K562 (cell line): ENCODE measurements at regions not wholly inside any gene's neighbourhood (a gene's known extent, or its start where the extent isn't known, plus 50 kb on each side); places are given as distances from the start of the nearest gene placed in this dataset.

ENCODE experiments used
- ATAC-seq: fragments of 200-7000 bp; cut with Tn5 transposase; 3 replicates; pipeline ENCODE4 v1.9.1; 2020; ENCODE audit warnings: moderate library complexity
- BruUV-seq: library from RNA; stranded (reverse); fragments of 400-500 nt; replicated peaks from 2 replicates; lab custom pipeline; 2021; lab: Mats Ljungman, UMichigan
- CTCF ChIA-PET: fragments of 300-600 bp; formaldehyde crosslinking; extraction: SDS; loops from one replicate; lab custom pipeline; 2021; ENCODE audit warnings: low intra/inter-chr PET ratio; lab: Yijun Ruan, JAX
- POLR2A ChIA-PET: fragments of 300-600, 350-650 bp; sonication (Branson Sonifier 250); formaldehyde crosslinking; extraction: SDS; loops from one replicate; lab custom pipeline; 2021; ENCODE audit warnings: antibody characterized with exemption, inconsistent platforms; lab: Yijun Ruan, JAX
- DNase-seq, 4 experiments: peaks; one replicate each; pipeline versions ENCODE4 v3.0.0 to v3.0.0-alpha.2; 2011 to 2018; ENCODE audit warnings: low spot score in 3 of 4, mixed read lengths in 3 of 4; ENCODE audit errors: extremely low read depth in 1 of 4
- FAIRE-seq: peaks from 2 replicates; lab custom pipeline; 2011; peaks lifted over from hg19 to GRCh38; lab: Jason Lieb, UNC
- H2AFZ ChIP-seq: 2 replicates; pipeline ENCODE4 v1.6.0; 2011; ENCODE audit warnings: low read depth, low read length, control low read depth, inconsistent platforms
- H3K27ac ChIP-seq: fragments of 200-600 bp; 3 replicates; pipeline ENCODE4 v1.8.0; 2011; ENCODE audit warnings: low read depth, mild to moderate bottlenecking, control low read depth, inconsistent platforms, low read length, moderate library complexity, mixed read lengths; ENCODE audit errors: extremely low read depth
- H3K27me3 ChIP-seq, 2 experiments: fragments of 300-600 bp in 1 of 2; 2 replicates in 1 of 2; 3 replicates in 1 of 2; pipeline versions ENCODE4 v1.6.0 to v1.8.0; 2011; ENCODE audit warnings: inconsistent platforms in 2 of 2, low read length in 2 of 2, mild to moderate bottlenecking in 1 of 2, mixed read lengths in 1 of 2, moderate library complexity in 1 of 2; ENCODE audit not compliant: control insufficient read depth in 2 of 2, insufficient read depth in 2 of 2
- H3K36me3 ChIP-seq: fragments of 300-600 bp; 3 replicates; pipeline ENCODE4 v1.8.0; 2011; ENCODE audit warnings: mild to moderate bottlenecking, low read length, inconsistent platforms; ENCODE audit not compliant: control insufficient read depth, insufficient read depth
- H3K4me1 ChIP-seq, 2 experiments: fragments of 200-600 bp in 1 of 2; replicated peaks in 1 of 2; 2 replicates in 1 of 2; 3 replicates in 1 of 2; pipeline versions ENCODE4 v1.5.1 to v1.8.0; 2011; ENCODE audit warnings: inconsistent platforms in 2 of 2, low read length in 2 of 2, mild to moderate bottlenecking in 1 of 2, mixed read lengths in 1 of 2, moderate library complexity in 1 of 2; ENCODE audit not compliant: control insufficient read depth in 2 of 2, insufficient read depth in 2 of 2
- H3K4me2 ChIP-seq: 2 replicates; pipeline ENCODE4 v1.6.1; 2011; ENCODE audit warnings: low read length, control low read depth, inconsistent platforms, mixed read lengths; ENCODE audit not compliant: insufficient read depth
- H3K4me3 ChIP-seq: fragments of 200-600 bp; sonication (generic), shearing (Covaris generic); 2 replicates; pipeline ENCODE4 v1.5.1; 2016; ENCODE audit warnings: control low read depth, inconsistent platforms
- H3K79me2 ChIP-seq: fragments of 200-600 bp; 3 replicates; pipeline ENCODE4 v1.8.0; 2011; ENCODE audit warnings: low read length, inconsistent platforms; ENCODE audit not compliant: control insufficient read depth, insufficient read depth
- H3K9ac ChIP-seq, 2 experiments: 2 replicates each; pipeline versions ENCODE4 v1.6.0 to v1.6.1; 2011; ENCODE audit warnings: low read depth in 2 of 2, low read length in 2 of 2, control low read depth in 1 of 2, inconsistent platforms in 1 of 2, mild to moderate bottlenecking in 1 of 2, mixed read lengths in 1 of 2; ENCODE audit not compliant: insufficient read depth in 1 of 2
- H3K9me1 ChIP-seq: one replicate; pipeline ENCODE4 v1.6.0; 2011; ENCODE audit warnings: inconsistent platforms, mild to moderate bottlenecking, low read length, moderate library complexity; ENCODE audit not compliant: control insufficient read depth, insufficient read depth
- H3K9me3 ChIP-seq: replicated peaks from 2 replicates; pipeline ENCODE4 v1.5.1; 2011; ENCODE audit warnings: low read depth, low read length, inconsistent platforms; ENCODE audit not compliant: control insufficient read depth, insufficient read depth
- H4K20me1 ChIP-seq: replicated peaks from 2 replicates; pipeline ENCODE4 v1.6.1; 2011; ENCODE audit warnings: low read length, inconsistent platforms, mixed read lengths; ENCODE audit not compliant: control insufficient read depth, insufficient read depth
- ATF1 ChIP-seq, 2 experiments: fragments of 450-650 bp in 1 of 2; IDR thresholded peaks; 2 replicates each; pipeline ENCODE4 v1.6.1; 2016; ENCODE audit warnings: missing compliant biosample characterization in 1 of 2, missing genetic modification characterization in 1 of 2
- MAFF ChIP-seq: IDR thresholded peaks from 2 replicates; pipeline ENCODE4 v1.6.1; 2012; ENCODE audit warnings: low read length, improper control_type of control experiment
- NFRKB ChIP-seq: fragments of 450-650 bp; IDR thresholded peaks from 2 replicates; pipeline ENCODE4 v1.6.1; 2016; ENCODE audit warnings: low read depth
- RAD21 ChIP-seq, 2 experiments: fragments of 250-450 bp in 1 of 2; fragments of 450-650 bp in 1 of 2; sonication (Bioruptor Pico) in 1 of 2; formaldehyde crosslinking in 1 of 2; IDR thresholded peaks in 1 of 2; conservative IDR thresholded peaks in 1 of 2; 2 replicates each; pipeline versions ENCODE4 v1.4.0 to v1.8.0; 2020 to 2022; ENCODE audit warnings: mild to moderate bottlenecking in 2 of 2, moderate library complexity in 1 of 2
- SIX5 ChIP-seq, 2 experiments: IDR thresholded peaks; 2 replicates each; pipeline ENCODE4 v1.6.1; 2011; ENCODE audit warnings: low read length in 2 of 2, borderline replicate concordance in 1 of 2, low read depth in 1 of 2, mild to moderate bottlenecking in 1 of 2, moderate library complexity in 1 of 2; ENCODE audit not compliant: insufficient read depth in 1 of 2
- ZBTB33 ChIP-seq: sonication (generic); formaldehyde crosslinking; IDR thresholded peaks from 2 replicates; pipeline ENCODE4 v1.8.1; 2023; ENCODE audit warnings: mild to moderate bottlenecking, missing genetic modification reagents
- ZBTB49 ChIP-seq: sonication (generic); formaldehyde crosslinking; IDR thresholded peaks from 2 replicates; pipeline ENCODE4 v1.8.0; 2022; ENCODE audit warnings: missing genetic modification reagents, mild to moderate bottlenecking, borderline replicate concordance
- ZNF449 ChIP-seq: fragments of 250-450 bp; sonication (Bioruptor Pico); IDR thresholded peaks from 2 replicates; pipeline ENCODE4 v1.8.0; 2022; ENCODE audit warnings: moderate library complexity, mild to moderate bottlenecking, inconsistent platforms
- WGBS: fragments of 100-300 bp; shearing (Covaris generic); methylation state at CpG from one replicate; pipeline ENCODE4 v1.1.6; 2016; ENCODE audit warnings: low coverage, mixed read lengths; ENCODE audit not compliant: insufficient coverage; ENCODE audit errors: missing lambda C conversion rate; 5-methylcytosine and 5-hydroxymethylcytosine counted together
- in situ Hi-C: fragments of 300-500 bp; cut with MboI; formaldehyde crosslinking; loops from 4 replicates; pipeline ENCODE4 v1.15.0; 2018; ENCODE audit warnings: inconsistent platforms, mixed read lengths
- intact Hi-C: fragments of 100-400 bp; cut with micrococcal nuclease; formaldehyde crosslinking; loops from 2 replicates; pipeline ENCODE4 v1.14.2; 2022

GRCh38 chr17:79558091-79558900 lies 52.6 kb downstream of the RBFOX3 start:
- ChIA-PET POLR2A (no interaction called here), CTCF (no interaction called here)
- peaks cover 1 to 39% of the 10 kb centered on the region in 2 experiments for H3K27me3 ChIP-seq
- H4K20me1 ChIP-seq: 0 out of 2 replicates have a peak, but pooled peaks cover 3% of the 10 kb centered on the region
- H3K27ac ChIP-seq: no peak overlapping the region
- no peak for FAIRE-seq
- TF ChIP-seq ATF1 (CRISPR knock-in tag; IDR thresholded peaks at IDR 0.05) (no peak), ATF1 (tag; IDR thresholded peaks at IDR 0.05) (no peak), RAD21 (CRISPR knock-in tag; conservative IDR thresholded peaks at IDR 0.05 in 1 of 2, IDR thresholded peaks at IDR 0.05 in 1 of 2) (no peak), MAFF (no peak), ZBTB33 (CRISPR knock-in tag) (no peak), ZBTB49 (CRISPR knock-in tag) (no peak), ZNF449 (CRISPR knock-in tag) (no peak), NFRKB (no peak), SIX5 (IDR thresholded peaks at IDR 0.05; ENCODE audit: borderline replicate concordance in 1 of 2, insufficient read depth in 1 of 2, low read depth in 1 of 2, low read length in 2 of 2) (no peak)
- intact Hi-C loops (no loop called here), in situ Hi-C loops (no loop called here)
- BruUV-seq: no TSS peak
- no peaks in the 10 kb centered on the region for H3K9me1 ChIP-seq
- no peak for ATAC-seq
- H3K9ac ChIP-seq: no peak overlapping the region
- no peak overlapping the region for H3K4me2 ChIP-seq
- H3K36me3 ChIP-seq: no peaks in the 10 kb centered on the region
- H3K4me3 ChIP-seq: no peak overlapping the region
- 0% methylated on average over 21 of the region's 24 CpGs for WGBS
- H3K9me3 ChIP-seq: no peaks in the 10 kb centered on the region
- no peak for DNase-seq
- H3K4me1 ChIP-seq: no peaks in the 10 kb centered on the region
- no peak overlapping the region for H2AFZ ChIP-seq
- H3K79me2 ChIP-seq: no peaks in the 10 kb centered on the region
